CD14-positive monocyte (primary cell): ENCODE measurements at regions not wholly inside any gene's neighbourhood (a gene's known extent, or its start where the extent isn't known, plus 50 kb on each side); places are given as distances from the start of the nearest gene placed in this dataset.

Source experiments
- DNase-seq, 3 donors: peaks; one replicate each; pipeline ENCODE4 v3.0.0-alpha.2; 2011 to 2022
- H2AFZ ChIP-seq: 2 replicates; pipeline ENCODE4 v1.6.0; 2012; ENCODE audit warnings: mild to moderate bottlenecking, low read depth, low read length, inconsistent platforms; ENCODE audit not compliant: insufficient read depth, poor library complexity, severe bottlenecking
- H3K27ac ChIP-seq, 2 donors: 1 replicate in 1 of 2; 2 replicates in 1 of 2; pipeline ENCODE4 v1.5.1; 2012 to 2013; ENCODE audit warnings: low read length in 2 of 2, control low read depth in 1 of 2, inconsistent platforms in 1 of 2, low read depth in 1 of 2, mild to moderate bottlenecking in 1 of 2
- H3K27me3 ChIP-seq, 2 donors: one replicate each; pipeline versions ENCODE4 v1.6.0 to v1.6.1; 2011 to 2013; ENCODE audit warnings: low read length in 2 of 2; ENCODE audit not compliant: control insufficient read depth in 2 of 2, insufficient read depth in 2 of 2
- H3K36me3 ChIP-seq, 2 donors: replicated peaks in 1 of 2; 1 replicate in 1 of 2; 2 replicates in 1 of 2; pipeline versions ENCODE4 v1.5.1 to v1.6.1; 2012 to 2013; ENCODE audit warnings: low read length in 2 of 2, control low read depth in 1 of 2, inconsistent platforms in 1 of 2, mild to moderate bottlenecking in 1 of 2; ENCODE audit not compliant: insufficient read depth in 2 of 2, control insufficient read depth in 1 of 2
- H3K4me1 ChIP-seq, 2 donors: 1 replicate in 1 of 2; 2 replicates in 1 of 2; pipeline versions ENCODE4 v1.5.1 to v1.6.1; 2012 to 2013; ENCODE audit warnings: low read length in 2 of 2, control low read depth in 1 of 2, inconsistent platforms in 1 of 2, mild to moderate bottlenecking in 1 of 2, moderate library complexity in 1 of 2; ENCODE audit not compliant: insufficient read depth in 2 of 2, control insufficient read depth in 1 of 2
- H3K4me2 ChIP-seq: replicated peaks from 2 replicates; pipeline ENCODE3; 2012; ENCODE audit warnings: low read length, moderate library complexity, mild to moderate bottlenecking; ENCODE audit not compliant: poor library complexity, severe bottlenecking; ENCODE audit errors: extremely low read depth
- H3K4me3 ChIP-seq, 3 experiments: fragments of 200-600 bp in 1 of 3; sonication (generic) in 1 of 3; replicated peaks in 1 of 3; 1 replicate in 2 of 3; 2 replicates in 1 of 3; pipeline ENCODE4 v1.5.1; 2011 to 2013; ENCODE audit warnings: low read length in 3 of 3, mild to moderate bottlenecking in 3 of 3, control low read depth in 2 of 3, low read depth in 2 of 3, inconsistent platforms in 1 of 3, moderate library complexity in 1 of 3
- H3K79me2 ChIP-seq: 2 replicates; pipeline ENCODE4 v1.6.0; 2012; ENCODE audit warnings: mild to moderate bottlenecking, control low read depth, inconsistent platforms, low read length, moderate library complexity; ENCODE audit not compliant: insufficient read depth
- H3K9ac ChIP-seq: 2 replicates; pipeline ENCODE4 v1.6.0; 2017; ENCODE audit warnings: low read length, mild to moderate bottlenecking; ENCODE audit not compliant: insufficient read depth, poor library complexity, severe bottlenecking
- H3K9me3 ChIP-seq, 2 donors: replicated peaks in 1 of 2; 1 replicate in 1 of 2; 2 replicates in 1 of 2; pipeline versions ENCODE4 v1.5.1 to v1.6.1; 2012 to 2013; ENCODE audit warnings: low read length in 2 of 2, control low read depth in 1 of 2; ENCODE audit not compliant: control insufficient read depth in 1 of 2, insufficient read depth in 1 of 2
- H4K20me1 ChIP-seq: 2 replicates; pipeline ENCODE4 v1.6.0; 2012; ENCODE audit warnings: mild to moderate bottlenecking, low read length, control low read depth, moderate library complexity; ENCODE audit not compliant: insufficient read depth
- H3K27ac Mint-ChIP-seq, 7 donors: one replicate each; pipeline ENCODE4 v1.8.0; 2020; ENCODE audit warnings: mild to moderate bottlenecking in 7 of 7, mixed read lengths in 7 of 7, moderate library complexity in 6 of 7, inconsistent platforms in 2 of 7
- H3K27me3 Mint-ChIP-seq, 3 donors: one replicate each; pipeline ENCODE4 v1.8.0; 2021 to 2022; ENCODE audit warnings: low read depth in 3 of 3, mild to moderate bottlenecking in 3 of 3, mixed read lengths in 3 of 3, moderate library complexity in 3 of 3, inconsistent platforms in 1 of 3
- H3K36me3 Mint-ChIP-seq, 2 donors: one replicate each; pipeline ENCODE4 v1.8.0; 2020; ENCODE audit warnings: mixed read lengths in 2 of 2, inconsistent platforms in 1 of 2, mild to moderate bottlenecking in 1 of 2
- H3K4me1 Mint-ChIP-seq: one replicate; pipeline ENCODE4 v1.8.0; 2020; ENCODE audit warnings: mild to moderate bottlenecking, mixed read lengths
- H3K4me3 Mint-ChIP-seq, 2 donors: one replicate each; pipeline ENCODE4 v1.8.0; 2020; ENCODE audit warnings: mild to moderate bottlenecking in 2 of 2, mixed read lengths in 2 of 2, moderate library complexity in 1 of 2
- H3K9me3 Mint-ChIP-seq, 7 donors: one replicate each; pipeline ENCODE4 v1.8.0; 2020 to 2022; ENCODE audit warnings: mixed read lengths in 7 of 7, mild to moderate bottlenecking in 6 of 7, moderate library complexity in 6 of 7, inconsistent platforms in 2 of 7
- CTCF ChIP-seq: fragments of 200-600 bp; IDR thresholded peaks from one replicate; pipeline ENCODE4 v1.8.0; 2022; ENCODE audit warnings: antibody characterized with exemption, mild to moderate bottlenecking
- WGBS: methylation state at CpG from one replicate; pipeline ENCODE4 v1.1.5; 2013; ENCODE audit warnings: missing lambda C conversion rate; ENCODE audit not compliant: insufficient coverage; 5-methylcytosine and 5-hydroxymethylcytosine counted together
- intact Hi-C, 2 donors: fragments of 100-400 bp; cut with micrococcal nuclease; formaldehyde crosslinking; loops; one replicate each; pipeline versions ENCODE4 v1.15.0 to v1.15.1; 2023

- H2AFZ ChIP-seq = no peak overlapping the region
- no peaks in the 10 kb centered on the region for H3K27me3 ChIP-seq
- DNase-seq = no peak
- H4K20me1 ChIP-seq = no peaks in the 10 kb centered on the region
- H3K9me3 Mint-ChIP-seq = no peaks in the 10 kb centered on the region
- no peak overlapping the region for H3K4me3 Mint-ChIP-seq
- H3K27me3 Mint-ChIP-seq = peaks cover 0 to 2% (median 0%) of the 10 kb centered on the region in 3 donors
- H3K4me1 ChIP-seq = no peaks in the 10 kb centered on the region
- H3K36me3 ChIP-seq = no peaks in the 10 kb centered on the region
- no peak overlapping the region for H3K27ac Mint-ChIP-seq
- no peak overlapping the region for H3K4me2 ChIP-seq
- no peaks in the 10 kb centered on the region for H3K4me1 Mint-ChIP-seq
- no peak for TF ChIP-seq CTCF
- H3K9ac ChIP-seq = no peak overlapping the region
- H3K36me3 Mint-ChIP-seq = no peaks in the 10 kb centered on the region
- intact Hi-C loops = no loop called here
- WGBS = no CpG with 5 or more reads among the region's 5 CpGs
- no peak overlapping the region for H3K4me3 ChIP-seq
- H3K9me3 ChIP-seq = no peaks in the 10 kb centered on the region
- no peaks in the 10 kb centered on the region for H3K79me2 ChIP-seq
- H3K27ac ChIP-seq = no peak overlapping the region
Measured at GRCh38 chr13:65650321-65650720, 1579.8 kb downstream of the PCDH9 start.

GRCh38 chr13:65642996-65643395, 1587.1 kb downstream of the PCDH9 start:
- WGBS = no CpG with 5 or more reads among the region's 4 CpGs

More at GRCh38 chr13:65642996-65643395, 1587.1 kb downstream of the PCDH9 start:
- intact Hi-C loops = no loop called here
- no peaks in the 10 kb centered on the region for H3K4me1 Mint-ChIP-seq
- H3K79me2 ChIP-seq = no peaks in the 10 kb centered on the region
- H3K4me3 Mint-ChIP-seq = no peak overlapping the region
- H3K27ac Mint-ChIP-seq = no peak overlapping the region
- H3K9me3 Mint-ChIP-seq = no peaks in the 10 kb centered on the region
- no peak overlapping the region for H2AFZ ChIP-seq
- no peak overlapping the region for H3K4me3 ChIP-seq
- no peak overlapping the region for H3K9ac ChIP-seq
- no peaks in the 10 kb centered on the region for H3K4me1 ChIP-seq
- no peaks in the 10 kb centered on the region for H3K27me3 ChIP-seq
- no peak overlapping the region for H3K4me2 ChIP-seq
- DNase-seq = no peak
- H3K27me3 Mint-ChIP-seq = peaks cover 0 to 2% (median 0%) of the 10 kb centered on the region in 3 donors
- no peak for TF ChIP-seq CTCF
- no peaks in the 10 kb centered on the region for H3K9me3 ChIP-seq
- no peak overlapping the region for H3K27ac ChIP-seq
- H3K36me3 Mint-ChIP-seq = no peaks in the 10 kb centered on the region
- no peaks in the 10 kb centered on the region for H4K20me1 ChIP-seq
- no peaks in the 10 kb centered on the region for H3K36me3 ChIP-seq
